Uterus (tissue), 3 donors: ENCODE measurements at regions not wholly inside any gene's neighbourhood (a gene's known extent, or its start where the extent isn't known, plus 50 kb on each side); places are given as distances from the start of the nearest gene placed in this dataset.

Experiments
- DNase-seq, 2 donors: peaks; one replicate each; pipeline ENCODE4 v3.0.0-alpha.2; 2019 to 2020
- H3K27ac ChIP-seq, 2 donors: fragments of 200-600 bp; sonication (generic); 1 replicate in 1 of 2; 2 replicates in 1 of 2; pipeline ENCODE4 v1.5.1; 2016 to 2018
- H3K27me3 ChIP-seq, 2 donors: fragments of 200-600 bp; sonication (generic); one replicate each; pipeline ENCODE4 v1.5.1; 2018 to 2019; ENCODE audit warnings: control low read depth in 1 of 2
- H3K36me3 ChIP-seq, 2 donors: fragments of 200-600 bp; sonication (generic); one replicate each; pipeline ENCODE4 v1.5.1; 2019; ENCODE audit warnings: control low read depth in 1 of 2
- H3K4me1 ChIP-seq, 2 donors: fragments of 200-600 bp; sonication (generic); one replicate each; pipeline ENCODE4 v1.5.1; 2018 to 2019; ENCODE audit warnings: control low read depth in 1 of 2
- H3K4me3 ChIP-seq, 2 donors: fragments of 200-600 bp; sonication (generic); 1 replicate in 1 of 2; 2 replicates in 1 of 2; pipeline ENCODE4 v1.5.1; 2018 to 2019; ENCODE audit warnings: mild to moderate bottlenecking in 1 of 2
- H3K9me3 ChIP-seq, 2 donors: fragments of 200-600 bp; sonication (generic); one replicate each; pipeline ENCODE4 v1.5.1; 2019; ENCODE audit warnings: control low read depth in 1 of 2
- POLR2A ChIP-seq, 2 donors: fragments of 450-650 bp; IDR thresholded peaks; one replicate each; pipeline ENCODE4 v1.6.1; 2016; ENCODE audit warnings: antibody characterized with exemption in 2 of 2, mild to moderate bottlenecking in 1 of 2, moderate library complexity in 1 of 2
- intact Hi-C: fragments of 100-400 bp; cut with DNase I; formaldehyde crosslinking; loops from one replicate; pipeline ENCODE4 v1.15.1; 2023; ENCODE audit warnings: low total_unique reads
- TF ChIP-seq, protein P1 (sequence below), 4 experiments: fragments of 200-600 bp in 2 of 4; fragments of 450-650 bp in 2 of 4; sonication (generic) in 2 of 4; IDR thresholded peaks; one replicate each; pipeline ENCODE4 v1.5.1; 2016 to 2019; ENCODE audit warnings: antibody characterized with exemption in 4 of 4, mild to moderate bottlenecking in 2 of 4, moderate library complexity in 1 of 4
- donor health status: DM: yes; HTN: yes; CAD: no.

DNA sequence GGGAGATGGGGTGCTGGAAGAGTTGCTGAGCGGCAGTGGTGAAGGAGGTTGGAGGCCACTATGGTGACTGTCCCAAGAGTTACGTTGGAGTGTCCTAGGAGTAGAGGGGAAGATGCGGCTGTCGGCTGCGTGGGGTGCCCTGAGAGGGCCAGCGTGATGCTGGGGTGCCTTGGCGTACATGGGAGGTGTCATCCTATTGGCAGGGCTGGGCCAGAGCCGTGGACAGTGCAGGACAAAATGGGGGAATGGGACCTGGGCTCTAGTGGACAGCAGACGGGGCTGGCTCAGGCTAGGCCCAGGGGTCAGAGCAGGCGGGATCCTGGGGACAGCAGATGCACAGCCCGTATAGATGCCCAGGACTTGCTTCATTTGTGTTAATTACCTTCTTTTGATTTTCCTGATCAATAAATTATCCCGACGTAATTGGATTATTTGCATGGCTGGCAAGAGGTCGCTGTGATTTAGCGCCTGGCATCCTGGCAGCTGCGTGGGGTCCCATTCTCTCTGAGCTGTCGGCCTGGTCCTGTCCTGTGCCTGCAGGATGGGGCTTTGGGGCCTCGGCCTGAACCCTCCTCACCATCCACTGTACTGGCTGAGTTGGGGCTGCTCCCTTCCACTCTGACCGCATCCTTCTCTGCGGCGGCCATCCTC, 203.9 kb upstream of the C14orf180 start:
- H3K27me3 ChIP-seq: no peaks in the 10 kb centered on the region
- TF ChIP-seq POLR2A (IDR thresholded peaks at IDR 0.05): no peak
- TF ChIP-seq, protein P1, sequence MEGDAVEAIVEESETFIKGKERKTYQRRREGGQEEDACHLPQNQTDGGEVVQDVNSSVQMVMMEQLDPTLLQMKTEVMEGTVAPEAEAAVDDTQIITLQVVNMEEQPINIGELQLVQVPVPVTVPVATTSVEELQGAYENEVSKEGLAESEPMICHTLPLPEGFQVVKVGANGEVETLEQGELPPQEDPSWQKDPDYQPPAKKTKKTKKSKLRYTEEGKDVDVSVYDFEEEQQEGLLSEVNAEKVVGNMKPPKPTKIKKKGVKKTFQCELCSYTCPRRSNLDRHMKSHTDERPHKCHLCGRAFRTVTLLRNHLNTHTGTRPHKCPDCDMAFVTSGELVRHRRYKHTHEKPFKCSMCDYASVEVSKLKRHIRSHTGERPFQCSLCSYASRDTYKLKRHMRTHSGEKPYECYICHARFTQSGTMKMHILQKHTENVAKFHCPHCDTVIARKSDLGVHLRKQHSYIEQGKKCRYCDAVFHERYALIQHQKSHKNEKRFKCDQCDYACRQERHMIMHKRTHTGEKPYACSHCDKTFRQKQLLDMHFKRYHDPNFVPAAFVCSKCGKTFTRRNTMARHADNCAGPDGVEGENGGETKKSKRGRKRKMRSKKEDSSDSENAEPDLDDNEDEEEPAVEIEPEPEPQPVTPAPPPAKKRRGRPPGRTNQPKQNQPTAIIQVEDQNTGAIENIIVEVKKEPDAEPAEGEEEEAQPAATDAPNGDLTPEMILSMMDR (IDR thresholded peaks at IDR 0.05): no peak

DNA sequence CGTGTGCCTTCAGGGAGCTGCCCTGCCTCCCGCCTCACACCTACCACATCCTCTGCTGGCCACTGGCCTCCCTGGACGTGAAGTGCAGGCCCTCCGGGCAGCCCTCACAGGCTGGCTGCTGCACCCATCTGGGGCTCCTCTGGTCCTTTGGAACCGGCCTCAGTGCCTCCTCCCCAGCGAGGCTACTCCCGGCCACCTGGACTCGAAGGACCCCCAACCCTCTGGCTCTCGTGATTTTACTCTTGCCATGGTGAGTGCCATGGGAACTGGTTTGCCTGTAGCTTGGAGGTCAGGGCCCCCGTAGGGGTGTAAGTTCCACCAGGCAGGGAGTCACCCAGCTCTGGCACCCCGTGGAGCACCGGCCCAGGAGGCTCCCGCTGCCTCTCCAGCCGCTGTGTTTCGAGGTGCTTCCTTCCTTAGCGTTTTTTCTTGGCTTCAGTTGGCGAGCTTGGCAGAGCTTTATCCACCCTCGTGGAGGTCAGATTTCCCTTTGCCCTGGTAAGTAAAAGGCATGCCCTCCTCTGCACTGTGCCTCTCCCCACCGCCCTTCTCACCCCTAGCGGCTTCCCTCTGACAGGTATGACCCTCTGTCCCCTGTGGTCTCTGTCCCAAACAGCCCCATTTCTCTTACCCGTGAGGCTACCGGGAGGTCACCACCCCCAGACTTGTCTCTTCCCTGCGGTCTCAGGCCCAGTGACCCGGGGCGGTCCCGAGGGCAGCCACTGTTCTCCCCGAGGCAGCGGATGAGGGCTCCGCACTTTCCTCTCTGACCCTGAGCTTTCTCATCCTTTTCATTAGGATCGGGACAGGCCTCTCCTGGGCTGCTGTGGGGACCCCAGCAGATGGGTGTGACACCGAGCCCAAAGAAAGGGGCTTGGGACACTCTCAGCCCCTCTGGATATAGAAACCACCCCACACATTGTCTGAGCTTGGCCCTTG, 203.1 kb upstream of the C14orf180 start:
- H3K9me3 ChIP-seq: no peaks in the 10 kb centered on the region
- DNase-seq: no peak
- intact Hi-C loops: no loop called here
- no peak overlapping the region for H3K4me3 ChIP-seq
- H3K4me1 ChIP-seq: no peaks in the 10 kb centered on the region
- H3K27ac ChIP-seq: no peak overlapping the region
- TF ChIP-seq, protein P1 (IDR thresholded peaks at IDR 0.05): no peak
- TF ChIP-seq POLR2A (IDR thresholded peaks at IDR 0.05): no peak
- no peaks in the 10 kb centered on the region for H3K36me3 ChIP-seq
- H3K27me3 ChIP-seq: no peaks in the 10 kb centered on the region

More for the DNA sequence above, 203.9 kb upstream of the C14orf180 start:
- no peaks in the 10 kb centered on the region for H3K4me1 ChIP-seq
- H3K4me3 ChIP-seq: no peak overlapping the region
- intact Hi-C loops: no loop called here
- no peaks in the 10 kb centered on the region for H3K9me3 ChIP-seq
- no peaks in the 10 kb centered on the region for H3K36me3 ChIP-seq
- DNase-seq: no peak
- no peak overlapping the region for H3K27ac ChIP-seq

DNA sequence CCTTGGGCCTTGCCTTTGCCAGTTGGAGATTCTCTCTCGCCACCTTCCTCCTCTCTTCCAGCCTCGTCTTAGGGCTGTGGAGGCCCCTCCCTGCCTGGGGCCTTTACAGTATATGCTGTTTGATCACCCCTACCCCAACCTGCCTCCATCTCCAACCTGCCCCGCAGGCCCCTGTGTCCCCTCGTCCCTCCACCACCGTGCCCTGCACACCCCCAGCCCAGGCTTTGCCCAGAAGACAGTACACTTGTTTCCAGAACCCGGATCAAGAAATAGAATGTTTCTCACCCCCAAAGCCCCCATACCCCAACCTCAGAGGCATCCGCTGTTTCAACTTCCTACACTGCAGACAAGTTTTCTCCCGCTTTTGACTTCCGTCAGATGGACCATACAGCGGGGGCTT, 202.3 kb upstream of the C14orf180 start:
- Histone ChIP-seq H3K4me3 (no peak overlapping the region), H3K9me3 (no peaks in the 10 kb centered on the region)
- intact Hi-C loops: no loop called here

DNA sequence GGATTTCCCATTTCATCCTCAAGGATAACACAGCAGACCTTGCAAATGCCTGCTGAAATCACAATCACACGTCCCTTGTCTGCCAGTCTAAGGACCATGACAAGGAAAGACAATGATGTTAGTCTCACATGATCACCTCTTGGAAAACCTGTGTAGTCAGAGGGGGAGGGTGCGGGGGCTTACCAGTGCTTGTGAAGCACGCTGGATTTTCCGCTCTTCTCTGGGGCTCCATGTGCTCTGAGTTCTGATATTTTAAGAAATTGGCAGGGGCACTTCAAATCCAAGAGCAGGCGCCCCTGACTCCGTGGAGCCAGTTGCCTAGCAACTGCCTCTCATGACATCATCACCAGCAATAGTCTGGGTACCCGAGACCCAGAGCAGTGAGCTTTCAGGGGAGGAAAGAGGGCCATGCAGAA, 200.9 kb upstream of the C14orf180 start:
- TF ChIP-seq, protein P1 (IDR thresholded peaks at IDR 0.05): no peak
- TF ChIP-seq POLR2A (IDR thresholded peaks at IDR 0.05): no peak
- DNase-seq: no peak
- Histone ChIP-seq H3K4me1 (no peaks in the 10 kb centered on the region), H3K27ac (no peak overlapping the region), H3K4me3 (no peak overlapping the region), H3K27me3 (no peaks in the 10 kb centered on the region), H3K9me3 (no peaks in the 10 kb centered on the region), H3K36me3 (no peaks in the 10 kb centered on the region)
- intact Hi-C loops: no loop called here

More for the DNA sequence above, 202.3 kb upstream of the C14orf180 start:
- Histone ChIP-seq H3K4me1 (no peaks in the 10 kb centered on the region), H3K27ac (no peak overlapping the region), H3K27me3 (no peaks in the 10 kb centered on the region), H3K36me3 (no peaks in the 10 kb centered on the region)
- DNase-seq: no peak
- TF ChIP-seq, protein P1 (IDR thresholded peaks at IDR 0.05): no peak
- no peak for TF ChIP-seq POLR2A (IDR thresholded peaks at IDR 0.05)
